ENCODE measurements at regions not wholly inside any gene's neighbourhood (a gene's known extent, or its start where the extent isn't known, plus 50 kb on each side); places are given as distances from the start of the nearest gene placed in this dataset.

DNA sequence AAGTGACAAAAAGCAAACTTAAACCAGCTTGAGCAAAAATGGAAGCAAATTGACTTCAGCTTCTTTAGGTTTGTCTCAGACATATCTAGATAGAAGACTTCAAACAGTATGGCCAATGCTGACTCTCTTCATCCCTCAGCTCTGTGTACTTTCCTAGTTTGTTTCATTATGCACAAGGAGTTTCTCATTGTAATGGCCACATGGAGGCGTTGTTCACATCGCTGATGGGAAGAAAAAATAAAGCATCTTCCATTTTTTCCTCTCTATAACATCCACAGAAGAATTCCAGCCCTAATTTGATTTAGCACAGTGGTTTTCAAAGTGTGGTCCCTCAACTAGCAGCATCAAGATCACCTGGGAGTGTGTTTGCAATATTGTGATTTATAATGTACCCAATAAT, 397.5 kb upstream of the PRKX start:
- ChIA-PET CTCF (no interaction called here), POLR2A (no interaction called here)
- TF ChIP-seq JUN (IDR thresholded peaks at IDR 0.05; ENCODE audit: borderline replicate concordance, insufficient read depth, insufficient read length, low read depth) (no peak), FOS (IDR thresholded peaks at IDR 0.05; ENCODE audit: borderline replicate concordance, insufficient read depth, low read length) (no peak), EZH2 (IDR thresholded peaks at IDR 0.05; ENCODE audit: borderline replicate concordance, low read depth, low read length, severe bottlenecking) (no peak), POLR2A (IDR thresholded peaks at IDR 0.05; ENCODE audit: low read depth, low read length) (no peak), GATA2 (IDR thresholded peaks at IDR 0.05; ENCODE audit: insufficient read depth, insufficient read length, low read depth, low read length) (no peak), MYC (IDR thresholded peaks at IDR 0.05; ENCODE audit: low read depth, low read length) (no peak), POLR2AphosphoS5 (IDR thresholded peaks at IDR 0.05; ENCODE audit: insufficient read depth, low read depth, low read length) (no peak)
- TF ChIP-seq, protein P1, sequence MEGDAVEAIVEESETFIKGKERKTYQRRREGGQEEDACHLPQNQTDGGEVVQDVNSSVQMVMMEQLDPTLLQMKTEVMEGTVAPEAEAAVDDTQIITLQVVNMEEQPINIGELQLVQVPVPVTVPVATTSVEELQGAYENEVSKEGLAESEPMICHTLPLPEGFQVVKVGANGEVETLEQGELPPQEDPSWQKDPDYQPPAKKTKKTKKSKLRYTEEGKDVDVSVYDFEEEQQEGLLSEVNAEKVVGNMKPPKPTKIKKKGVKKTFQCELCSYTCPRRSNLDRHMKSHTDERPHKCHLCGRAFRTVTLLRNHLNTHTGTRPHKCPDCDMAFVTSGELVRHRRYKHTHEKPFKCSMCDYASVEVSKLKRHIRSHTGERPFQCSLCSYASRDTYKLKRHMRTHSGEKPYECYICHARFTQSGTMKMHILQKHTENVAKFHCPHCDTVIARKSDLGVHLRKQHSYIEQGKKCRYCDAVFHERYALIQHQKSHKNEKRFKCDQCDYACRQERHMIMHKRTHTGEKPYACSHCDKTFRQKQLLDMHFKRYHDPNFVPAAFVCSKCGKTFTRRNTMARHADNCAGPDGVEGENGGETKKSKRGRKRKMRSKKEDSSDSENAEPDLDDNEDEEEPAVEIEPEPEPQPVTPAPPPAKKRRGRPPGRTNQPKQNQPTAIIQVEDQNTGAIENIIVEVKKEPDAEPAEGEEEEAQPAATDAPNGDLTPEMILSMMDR (IDR thresholded peaks at IDR 0.05; ENCODE audit: extremely low read depth in 1 of 2, insufficient read depth in 1 of 2, low read depth in 1 of 2, low read length in 2 of 2): no peak
- TF ChIP-seq, protein P2, sequence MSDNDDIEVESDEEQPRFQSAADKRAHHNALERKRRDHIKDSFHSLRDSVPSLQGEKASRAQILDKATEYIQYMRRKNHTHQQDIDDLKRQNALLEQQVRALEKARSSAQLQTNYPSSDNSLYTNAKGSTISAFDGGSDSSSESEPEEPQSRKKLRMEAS (IDR thresholded peaks at IDR 0.05; ENCODE audit: insufficient read depth, insufficient read length): no peak
- Histone ChIP-seq H3K79me2 (ENCODE audit: control insufficient read depth, insufficient read depth, low read length) (no peaks in the 10 kb centered on the region), H3K27ac (ENCODE audit: insufficient read depth, low read depth, low read length) (no peak overlapping the region), H3K36me3 (ENCODE audit: control insufficient read depth in 2 of 2, extremely low read depth in 1 of 2, insufficient read depth in 2 of 2, low read length in 2 of 2) (no peaks in the 10 kb centered on the region), H3K4me1 (ENCODE audit: control insufficient read depth, extremely low read depth, insufficient read depth, low read length) (no peaks in the 10 kb centered on the region), H4K20me1 (replicated peaks; ENCODE audit: control insufficient read depth, extremely low read depth, insufficient read depth, low read length) (no peaks in the 10 kb centered on the region), H3K9me3 (replicated peaks; ENCODE audit: control insufficient read depth, insufficient read depth, low read length) (no peaks in the 10 kb centered on the region), H2AFZ (ENCODE audit: low read depth, low read length) (no peak overlapping the region), H3K9ac (replicated peaks; ENCODE audit: extremely low read depth, insufficient read depth, low read length) (no peak overlapping the region), H3K27me3 (ENCODE audit: control insufficient read depth in 2 of 2, insufficient read depth in 2 of 2, low read length in 2 of 2) (no peaks in the 10 kb centered on the region), H3K4me3 (replicated peaks in 1 of 3; ENCODE audit: insufficient read depth in 1 of 3, low read depth in 1 of 3, low read length in 3 of 3) (no peak overlapping the region), H3K4me2 (ENCODE audit: insufficient read depth, low read length) (no peak overlapping the region), H3K9me1 (replicated peaks; ENCODE audit: control insufficient read depth, extremely low read depth, insufficient read depth, low read length) (no peaks in the 10 kb centered on the region)
- FAIRE-seq (no peak), DNase-seq (ENCODE audit: low read depth, low spot score) (no peak)
- BruUV-seq (replicated peaks): no TSS peak
- dilution Hi-C loops (cut with MboI; ENCODE audit: extremely low pct_ligation_motif_present, low sequenced_read_pairs): no loop called here
- intact Hi-C loops (cut with micrococcal nuclease): no loop called here
